Panc1 (cell line): ENCODE measurements at regions not wholly inside any gene's neighbourhood (a gene's known extent, or its start where the extent isn't known, plus 50 kb on each side); places are given as distances from the start of the nearest gene placed in this dataset.

Experiments used
- ATAC-seq: fragments of 200-7000 bp; cut with Tn5 transposase; 2 replicates; pipeline ENCODE4 v1.9.1; 2020; ENCODE audit warnings: mild to moderate bottlenecking, moderate library complexity
- BruUV-seq: library from RNA; stranded (reverse); fragments of 400-500 nt; replicated peaks from 2 replicates; lab custom pipeline; 2021; lab: Mats Ljungman, UMichigan
- CTCF ChIA-PET: fragments of 300-600 bp; sonication (Branson Sonifier 250); formaldehyde crosslinking; loops from one replicate; lab custom pipeline; 2022; ENCODE audit warnings: antibody characterized with exemption; lab: Charles Lee
- POLR2A ChIA-PET: fragments of 300-600 bp; sonication (Branson Sonifier 250); formaldehyde crosslinking; loops from one replicate; lab custom pipeline; 2022; ENCODE audit warnings: antibody characterized with exemption; lab: Charles Lee
- DNase-seq: peaks from one replicate; pipeline ENCODE4 v3.0.0-alpha.2; 2010; ENCODE audit warnings: low read depth, low spot score
- H3K27ac ChIP-seq: 2 replicates; pipeline ENCODE4 v1.5.1; 2011; ENCODE audit warnings: mild to moderate bottlenecking, low read length, inconsistent platforms
- H3K27me3 ChIP-seq: fragments of 200-500 bp; sonication (Bioruptor generic); 2 replicates; pipeline ENCODE4 v1.6.0; 2014; ENCODE audit warnings: low read length, inconsistent platforms; ENCODE audit not compliant: control insufficient read depth, insufficient read depth
- H3K36me3 ChIP-seq: fragments of 200-500 bp; sonication (Bioruptor generic); 2 replicates; pipeline ENCODE4 v1.5.1; 2014; ENCODE audit warnings: inconsistent platforms, mild to moderate bottlenecking, low read length, moderate library complexity; ENCODE audit not compliant: control insufficient read depth, insufficient read depth
- H3K4me1 ChIP-seq: 2 replicates; pipeline ENCODE4 v1.5.1; 2011; ENCODE audit warnings: inconsistent platforms, mild to moderate bottlenecking, low read length, moderate library complexity; ENCODE audit not compliant: control insufficient read depth, insufficient read depth
- H3K4me3 ChIP-seq, 2 experiments: 2 replicates each; pipeline ENCODE4 v1.5.1; 2011 to 2012; ENCODE audit warnings: low read depth in 2 of 2, low read length in 2 of 2, mild to moderate bottlenecking in 2 of 2, inconsistent platforms in 1 of 2, moderate library complexity in 1 of 2
- H3K9me3 ChIP-seq: fragments of 200-500 bp; sonication (Bioruptor generic); 2 replicates; pipeline ENCODE4 v1.5.1; 2014; ENCODE audit warnings: low read depth, mild to moderate bottlenecking, inconsistent platforms, low read length, moderate library complexity; ENCODE audit not compliant: control insufficient read depth, insufficient read depth
- POLR2AphosphoS5 ChIP-seq: IDR thresholded peaks from 2 replicates; pipeline ENCODE4 v1.6.1; 2012; ENCODE audit warnings: mild to moderate bottlenecking, low read depth, low read length, moderate library complexity
- SIN3A ChIP-seq: IDR thresholded peaks from 2 replicates; pipeline ENCODE4 v1.6.1; 2012; ENCODE audit warnings: low read depth, mild to moderate bottlenecking, low read length, moderate library complexity, borderline replicate concordance; ENCODE audit not compliant: insufficient read depth
- TCF7L2 ChIP-seq: IDR thresholded peaks from 2 replicates; pipeline ENCODE4 v1.6.1; 2011; ENCODE audit warnings: mild to moderate bottlenecking, low read depth, low read length, inconsistent platforms
- in situ Hi-C: cut with HindIII; loops from 2 replicates; pipeline ENCODE4 v1.10.0; 2016; ENCODE audit warnings: low sequenced_read_pairs, low pct_unique_long_range_greater_than_20kb
- intact Hi-C: fragments of 100-400 bp; cut with micrococcal nuclease; formaldehyde crosslinking; loops from one replicate; pipeline ENCODE4 v1.10.0; 2022; ENCODE audit not compliant: unreplicated experiment
- TF ChIP-seq, protein P1 (sequence below): fragments of 450-650 bp; IDR thresholded peaks from 2 replicates; pipeline ENCODE4 v1.5.1; 2017; ENCODE audit warnings: mild to moderate bottlenecking
- TF ChIP-seq, protein P2 (sequence below), 2 experiments: IDR thresholded peaks; 2 replicates each; pipeline ENCODE4 v1.6.1; 2011 to 2012; ENCODE audit warnings: low read depth in 2 of 2, control low read depth in 1 of 2, low read length in 1 of 2, mild to moderate bottlenecking in 1 of 2, moderate library complexity in 1 of 2; ENCODE audit not compliant: insufficient read depth in 1 of 2

DNA sequence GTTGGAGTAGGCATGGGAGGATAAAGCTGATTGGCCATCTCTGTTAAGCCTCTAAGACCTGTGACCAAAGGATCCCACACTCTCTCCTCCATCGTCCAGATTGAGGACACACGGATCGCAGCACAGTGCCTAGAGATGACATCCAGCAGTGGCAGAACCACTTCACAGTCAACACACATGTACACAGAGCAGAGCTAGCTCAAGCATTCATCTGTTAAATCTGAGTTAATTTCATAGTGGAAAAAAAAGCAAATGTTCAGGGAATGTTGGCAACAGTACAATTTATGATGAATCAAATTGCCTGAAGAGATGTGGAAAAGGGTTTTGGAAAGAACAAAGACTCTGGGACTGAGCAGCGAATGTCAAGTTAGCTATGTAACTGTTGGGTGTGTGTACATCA is 108.1 kb upstream of the PLAAT1 start:
- BruUV-seq = no TSS peak
- H3K27me3 ChIP-seq = no peaks in the 10 kb centered on the region; the same call in 1 of the 2 replicates
- H3K27ac ChIP-seq = no peak overlapping the region
- H3K9me3 ChIP-seq = no peaks in the 10 kb centered on the region
- H3K4me3 ChIP-seq = no peak overlapping the region
- DNase-seq (no peak), ATAC-seq (no peak)
- intact Hi-C loops (no loop called here), in situ Hi-C loops (no loop called here)
- TF ChIP-seq, protein P1, sequence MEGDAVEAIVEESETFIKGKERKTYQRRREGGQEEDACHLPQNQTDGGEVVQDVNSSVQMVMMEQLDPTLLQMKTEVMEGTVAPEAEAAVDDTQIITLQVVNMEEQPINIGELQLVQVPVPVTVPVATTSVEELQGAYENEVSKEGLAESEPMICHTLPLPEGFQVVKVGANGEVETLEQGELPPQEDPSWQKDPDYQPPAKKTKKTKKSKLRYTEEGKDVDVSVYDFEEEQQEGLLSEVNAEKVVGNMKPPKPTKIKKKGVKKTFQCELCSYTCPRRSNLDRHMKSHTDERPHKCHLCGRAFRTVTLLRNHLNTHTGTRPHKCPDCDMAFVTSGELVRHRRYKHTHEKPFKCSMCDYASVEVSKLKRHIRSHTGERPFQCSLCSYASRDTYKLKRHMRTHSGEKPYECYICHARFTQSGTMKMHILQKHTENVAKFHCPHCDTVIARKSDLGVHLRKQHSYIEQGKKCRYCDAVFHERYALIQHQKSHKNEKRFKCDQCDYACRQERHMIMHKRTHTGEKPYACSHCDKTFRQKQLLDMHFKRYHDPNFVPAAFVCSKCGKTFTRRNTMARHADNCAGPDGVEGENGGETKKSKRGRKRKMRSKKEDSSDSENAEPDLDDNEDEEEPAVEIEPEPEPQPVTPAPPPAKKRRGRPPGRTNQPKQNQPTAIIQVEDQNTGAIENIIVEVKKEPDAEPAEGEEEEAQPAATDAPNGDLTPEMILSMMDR = no peak
- TF ChIP-seq, protein P2, sequence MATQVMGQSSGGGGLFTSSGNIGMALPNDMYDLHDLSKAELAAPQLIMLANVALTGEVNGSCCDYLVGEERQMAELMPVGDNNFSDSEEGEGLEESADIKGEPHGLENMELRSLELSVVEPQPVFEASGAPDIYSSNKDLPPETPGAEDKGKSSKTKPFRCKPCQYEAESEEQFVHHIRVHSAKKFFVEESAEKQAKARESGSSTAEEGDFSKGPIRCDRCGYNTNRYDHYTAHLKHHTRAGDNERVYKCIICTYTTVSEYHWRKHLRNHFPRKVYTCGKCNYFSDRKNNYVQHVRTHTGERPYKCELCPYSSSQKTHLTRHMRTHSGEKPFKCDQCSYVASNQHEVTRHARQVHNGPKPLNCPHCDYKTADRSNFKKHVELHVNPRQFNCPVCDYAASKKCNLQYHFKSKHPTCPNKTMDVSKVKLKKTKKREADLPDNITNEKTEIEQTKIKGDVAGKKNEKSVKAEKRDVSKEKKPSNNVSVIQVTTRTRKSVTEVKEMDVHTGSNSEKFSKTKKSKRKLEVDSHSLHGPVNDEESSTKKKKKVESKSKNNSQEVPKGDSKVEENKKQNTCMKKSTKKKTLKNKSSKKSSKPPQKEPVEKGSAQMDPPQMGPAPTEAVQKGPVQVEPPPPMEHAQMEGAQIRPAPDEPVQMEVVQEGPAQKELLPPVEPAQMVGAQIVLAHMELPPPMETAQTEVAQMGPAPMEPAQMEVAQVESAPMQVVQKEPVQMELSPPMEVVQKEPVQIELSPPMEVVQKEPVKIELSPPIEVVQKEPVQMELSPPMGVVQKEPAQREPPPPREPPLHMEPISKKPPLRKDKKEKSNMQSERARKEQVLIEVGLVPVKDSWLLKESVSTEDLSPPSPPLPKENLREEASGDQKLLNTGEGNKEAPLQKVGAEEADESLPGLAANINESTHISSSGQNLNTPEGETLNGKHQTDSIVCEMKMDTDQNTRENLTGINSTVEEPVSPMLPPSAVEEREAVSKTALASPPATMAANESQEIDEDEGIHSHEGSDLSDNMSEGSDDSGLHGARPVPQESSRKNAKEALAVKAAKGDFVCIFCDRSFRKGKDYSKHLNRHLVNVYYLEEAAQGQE (IDR thresholded peaks at IDR 0.05; ENCODE audit: insufficient read depth in 1 of 2, low read depth in 2 of 2, low read length in 1 of 2) = no peak
- no peak for TF ChIP-seq SIN3A
- no peak for TF ChIP-seq TCF7L2
- TF ChIP-seq POLR2AphosphoS5 = no peak
- no peaks in the 10 kb centered on the region for H3K36me3 ChIP-seq
- ChIA-PET CTCF (interaction anchor here (0.6 kb wide), 1 partner anchor 320 kb away, joined by 3 read pairs; no protein-coding TSS in a partner anchor), POLR2A (no interaction called here)
- no peaks in the 10 kb centered on the region for H3K4me1 ChIP-seq

DNA sequence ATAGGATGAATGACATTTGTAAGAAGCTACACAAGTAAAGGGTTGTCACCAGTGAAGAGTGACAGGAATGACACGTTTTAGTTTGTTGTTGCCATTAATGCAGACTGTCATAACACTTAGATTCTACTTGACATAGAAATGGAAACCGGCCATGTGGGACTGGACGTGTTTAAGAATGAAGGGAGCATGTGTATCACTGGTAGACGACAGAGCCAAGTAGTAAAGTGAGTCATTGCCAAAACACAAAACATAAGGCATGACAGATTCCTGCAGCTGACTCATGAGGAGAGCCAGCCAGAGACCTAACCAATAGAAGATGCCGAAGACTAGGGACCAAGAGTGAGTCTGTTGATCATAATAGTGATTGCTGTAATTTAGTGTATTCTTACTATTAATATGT is 106.2 kb upstream of the PLAAT1 start:
- ATAC-seq (no peak), DNase-seq (peak; percentile 12)
- Histone ChIP-seq H3K4me3 (no peak overlapping the region), H3K27ac (no peak overlapping the region), H3K9me3 (no peaks in the 10 kb centered on the region), H3K36me3 (no peaks in the 10 kb centered on the region), H3K4me1 (no peaks in the 10 kb centered on the region), H3K27me3 (no peaks in the 10 kb centered on the region; the same call in 1 of the 2 replicates)
- in situ Hi-C loops (no loop called here), intact Hi-C loops (no loop called here)
- no TSS peak for BruUV-seq
- ChIA-PET CTCF (no interaction called here), POLR2A (no interaction called here)
- TF ChIP-seq, protein P1 = no peak
- no peak for TF ChIP-seq SIN3A
- TF ChIP-seq, protein P2 (IDR thresholded peaks at IDR 0.05; ENCODE audit: insufficient read depth in 1 of 2, low read depth in 2 of 2, low read length in 1 of 2) = no peak
- no peak for TF ChIP-seq POLR2AphosphoS5
- TF ChIP-seq TCF7L2 = no peak
